Right ventricle myocardium inferior (tissue), 1 donor: ENCODE measurements at regions not wholly inside any gene's neighbourhood (a gene's known extent, or its start where the extent isn't known, plus 50 kb on each side); places are given as distances from the start of the nearest gene placed in this dataset.
"Not testable (repeated sequence)": the region's sequence is repeated elsewhere in the genome, so short reads cannot be mapped to it uniquely, and the experiment has no call there.

Source experiments
- ATAC-seq: fragments of 200-7000 bp; cut with Tn5 transposase; one replicate; pipeline ENCODE4 v1.9.1; 2020; ENCODE audit warnings: mild to moderate bottlenecking, moderate library complexity
- DNase-seq: peaks from one replicate; pipeline ENCODE4 v3.0.0; 2021; ENCODE audit errors: missing footprints
- intact Hi-C: fragments of 100-400 bp; cut with DNase I; formaldehyde crosslinking; loops from one replicate; pipeline ENCODE4 v1.11.0; 2022
- donor health status: DM: no; HTN: yes; CAD: no; lungs with severe emphysema.

- DNase-seq, result no peak
- intact Hi-C loops, result no loop called here
Measured at GRCh38 chr6:146965110-146965689, 239.0 kb upstream of the STXBP5 start.

GRCh38 chr6:146968041-146968760 lies 236.0 kb upstream of the STXBP5 start:
- no peak for ATAC-seq
- no peak for DNase-seq
- intact Hi-C loops, result no loop called here

More at GRCh38 chr6:146965110-146965689, 239.0 kb upstream of the STXBP5 start:
- no peak for ATAC-seq

GRCh38 chr6:146972546-146972945 lies 231.7 kb upstream of the STXBP5 start:
- intact Hi-C loops, result no loop called here
- ATAC-seq, result no peak
- no peak for DNase-seq

DNA sequence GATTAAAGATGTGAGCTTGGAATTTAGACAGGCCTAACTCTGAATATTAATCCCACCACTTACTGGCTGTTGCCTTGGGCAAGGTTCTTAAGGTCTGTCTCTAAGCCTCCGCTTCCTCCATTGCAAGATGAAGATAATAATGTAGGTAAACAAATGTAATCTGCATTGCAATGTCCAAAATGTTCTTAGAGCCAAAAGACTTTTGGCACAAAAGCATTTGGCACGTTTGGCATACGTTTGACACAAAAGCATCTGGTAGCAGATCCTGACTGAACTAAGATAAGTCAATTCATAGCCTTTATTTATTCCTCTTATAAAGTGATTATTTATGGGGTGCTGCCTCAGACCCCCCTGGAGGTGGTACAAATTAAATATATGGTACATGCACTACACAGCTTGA lies 229.9 kb upstream of the STXBP5 start:
- intact Hi-C loops, result no loop called here
- ATAC-seq (no peak), DNase-seq (no peak)

DNA sequence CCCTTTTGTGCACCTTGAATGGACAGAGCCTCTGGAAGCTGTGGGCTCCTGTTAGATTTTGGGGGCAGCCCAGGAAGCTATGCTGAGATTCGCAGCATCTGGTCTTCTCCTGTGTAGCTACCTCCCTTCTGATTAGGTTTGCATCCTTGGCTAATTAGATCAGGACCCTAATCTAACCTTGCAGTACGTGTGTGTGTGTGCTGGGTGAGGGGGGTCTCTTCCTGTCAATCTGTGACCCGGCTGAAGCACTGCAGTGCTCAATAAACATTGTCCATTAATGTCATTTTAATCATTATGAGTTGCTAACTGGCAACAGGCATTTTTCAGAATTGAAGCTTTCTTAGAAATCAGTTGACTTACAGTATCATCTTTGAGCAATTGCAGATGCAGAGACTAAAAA lies 229.1 kb upstream of the STXBP5 start:
- no peak for DNase-seq
- ATAC-seq, result no peak
- intact Hi-C loops, result no loop called here

- DNase-seq, result no peak
- ATAC-seq, result no peak
- intact Hi-C loops, result no loop called here
Measured at GRCh38 chr6:146980900-146981329, 223.3 kb upstream of the STXBP5 start.

GRCh38 chr6:146981981-146982380 lies 222.2 kb upstream of the STXBP5 start:
- no peak for ATAC-seq
- intact Hi-C loops, result no loop called here
- no peak for DNase-seq

- ATAC-seq (no peak), DNase-seq (no peak)
- intact Hi-C loops, result no loop called here
Measured at GRCh38 chr6:146984251-146984924, 219.8 kb upstream of the STXBP5 start.

GRCh38 chr6:146985111-146985510 lies 219.1 kb upstream of the STXBP5 start:
- ATAC-seq (no peak), DNase-seq (no peak)
- intact Hi-C loops, result no loop called here

- ATAC-seq, result no peak
- intact Hi-C loops, result no loop called here
- no peak for DNase-seq
Measured at GRCh38 chr6:146985966-146986365, 218.3 kb upstream of the STXBP5 start.

GRCh38 chr6:146987938-146988337 lies 216.3 kb upstream of the STXBP5 start:
- ATAC-seq, DNase-seq, intact Hi-C loops: not testable (repeated sequence)

GRCh38 chr6:146989860-146990259 lies 214.4 kb upstream of the STXBP5 start:
- no peak for ATAC-seq
- intact Hi-C loops, result no loop called here
- no peak for DNase-seq

GRCh38 chr6:146990284-146990683 lies 213.9 kb upstream of the STXBP5 start:
- intact Hi-C loops, result no loop called here
- DNase-seq (no peak), ATAC-seq (no peak)

- no peak for DNase-seq
- intact Hi-C loops, result no loop called here
- ATAC-seq, result no peak
Measured at GRCh38 chr6:146990821-146991798, 213.1 kb upstream of the STXBP5 start.

- ATAC-seq, result no peak
- no peak for DNase-seq
- intact Hi-C loops, result no loop called here
Measured at GRCh38 chr6:146997062-146997461, 207.2 kb upstream of the STXBP5 start.

- intact Hi-C loops, result no loop called here
Measured at GRCh38 chr6:146999766-147000165, 204.5 kb upstream of the STXBP5 start.

GRCh38 chr6:147000545-147001488 lies 203.4 kb upstream of the STXBP5 start:
- ATAC-seq (no peak), DNase-seq (no peak)
- intact Hi-C loops, result no loop called here

More at GRCh38 chr6:146999766-147000165, 204.5 kb upstream of the STXBP5 start:
- DNase-seq (no peak), ATAC-seq (no peak)

- ATAC-seq (no peak), DNase-seq (no peak)
- intact Hi-C loops, result no loop called here
Measured at GRCh38 chr6:147001621-147002020, 202.6 kb upstream of the STXBP5 start.
